OCI-LY3 (cell line): ENCODE measurements at regions not wholly inside any gene's neighbourhood (a gene's known extent, or its start where the extent isn't known, plus 50 kb on each side); places are given as distances from the start of the nearest gene placed in this dataset.

Experiments
- H2AFZ ChIP-seq: fragments of 200-600, 300-600 bp; shearing (Covaris generic); 2 replicates; pipeline ENCODE4 v1.6.0; 2014; ENCODE audit warnings: antibody characterized with exemption, low read depth, low read length
- H3K27ac ChIP-seq: fragments of 200-600, 300-600 bp; sonication (generic); 2 replicates; pipeline ENCODE4 v1.5.1; 2014; ENCODE audit warnings: mild to moderate bottlenecking, low read length, moderate library complexity, mixed read lengths
- H3K27me3 ChIP-seq: fragments of 200-600, 300-600 bp; sonication (generic); 2 replicates; pipeline ENCODE4 v1.6.1; 2014; ENCODE audit warnings: low read depth, low read length, mixed read lengths
- H3K36me3 ChIP-seq: fragments of 200-600, 300-600 bp; sonication (generic); replicated peaks from 2 replicates; pipeline ENCODE3; 2014; ENCODE audit warnings: low read depth, low read length, mixed read lengths
- H3K4me1 ChIP-seq: fragments of 300-600, 200-600 bp; sonication (generic); 2 replicates; pipeline ENCODE4 v1.6.1; 2014; ENCODE audit warnings: low read length, mixed read lengths
- H3K4me2 ChIP-seq: fragments of 200-600, 300-600 bp; sonication (generic); 2 replicates; pipeline ENCODE4 v1.6.1; 2014; ENCODE audit warnings: low read length, mixed read lengths
- H3K4me3 ChIP-seq: fragments of 300-600, 200-600 bp; sonication (generic); 2 replicates; pipeline ENCODE4 v1.5.1; 2014; ENCODE audit warnings: antibody characterized with exemption, mild to moderate bottlenecking, low read length, moderate library complexity
- H3K79me2 ChIP-seq: fragments of 300-600, 200-600 bp; shearing (Covaris generic); 2 replicates; pipeline ENCODE4 v1.6.1; 2014; ENCODE audit warnings: mild to moderate bottlenecking, low read length, mixed read lengths
- H3K9ac ChIP-seq: fragments of 300-600, 200-600 bp; shearing (Covaris generic); 2 replicates; pipeline ENCODE4 v1.6.0; 2014; ENCODE audit warnings: mild to moderate bottlenecking, low read length, moderate library complexity
- H3K9me3 ChIP-seq: fragments of 200-600, 300-600 bp; shearing (Covaris generic); 2 replicates; pipeline ENCODE4 v1.6.1; 2014; ENCODE audit warnings: low read length, mixed read lengths; ENCODE audit not compliant: insufficient read depth
- H4K20me1 ChIP-seq: fragments of 200-600, 300-600 bp; sonication (generic); 2 replicates; pipeline ENCODE4 v1.6.1; 2016; ENCODE audit warnings: low read length, mixed read lengths; ENCODE audit not compliant: insufficient read depth
- EZH2phosphoT487 ChIP-seq: fragments of 200-600 bp; shearing (Covaris generic); IDR thresholded peaks from 2 replicates; pipeline ENCODE4 v1.6.1; 2018; ENCODE audit warnings: antibody characterized with exemption, mixed run types, low read depth
- TF ChIP-seq, protein P1 (sequence below): fragments of 200-600, 300-600 bp; sonication (generic); IDR thresholded peaks from 2 replicates; pipeline ENCODE4 v1.5.1; 2014; ENCODE audit warnings: antibody characterized with exemption, low read length, low read depth

DNA sequence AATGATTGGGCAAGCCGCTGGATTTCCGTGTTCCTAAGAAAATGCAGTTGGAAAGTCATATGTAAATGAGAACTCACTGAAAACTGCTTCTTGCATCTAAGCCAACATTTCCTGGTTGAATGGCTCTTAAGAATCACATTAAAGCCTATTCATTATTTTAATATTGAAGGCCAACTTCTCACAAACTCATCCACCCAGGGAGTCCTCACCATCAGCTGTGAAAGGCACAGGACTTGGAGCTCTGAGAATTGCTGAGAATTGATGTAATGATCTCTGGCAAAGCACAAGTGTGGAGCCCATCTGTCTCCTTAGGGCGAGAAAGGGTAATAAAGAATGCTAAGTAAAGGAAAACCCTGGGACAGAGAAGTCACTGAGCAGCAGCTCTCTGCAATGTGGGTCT is 55.9 kb upstream of the APCDD1 start:
- H3K9me3 ChIP-seq: no peaks in the 10 kb centered on the region
- H3K4me1 ChIP-seq: peaks cover 15% of the 10 kb centered on the region
- no peak overlapping the region for H3K4me2 ChIP-seq
- no peak overlapping the region for H3K9ac ChIP-seq
- no peaks in the 10 kb centered on the region for H4K20me1 ChIP-seq
- H3K79me2 ChIP-seq: no peaks in the 10 kb centered on the region
- H2AFZ ChIP-seq: no peak overlapping the region
- no peak overlapping the region for H3K27ac ChIP-seq
- TF ChIP-seq, protein P1, sequence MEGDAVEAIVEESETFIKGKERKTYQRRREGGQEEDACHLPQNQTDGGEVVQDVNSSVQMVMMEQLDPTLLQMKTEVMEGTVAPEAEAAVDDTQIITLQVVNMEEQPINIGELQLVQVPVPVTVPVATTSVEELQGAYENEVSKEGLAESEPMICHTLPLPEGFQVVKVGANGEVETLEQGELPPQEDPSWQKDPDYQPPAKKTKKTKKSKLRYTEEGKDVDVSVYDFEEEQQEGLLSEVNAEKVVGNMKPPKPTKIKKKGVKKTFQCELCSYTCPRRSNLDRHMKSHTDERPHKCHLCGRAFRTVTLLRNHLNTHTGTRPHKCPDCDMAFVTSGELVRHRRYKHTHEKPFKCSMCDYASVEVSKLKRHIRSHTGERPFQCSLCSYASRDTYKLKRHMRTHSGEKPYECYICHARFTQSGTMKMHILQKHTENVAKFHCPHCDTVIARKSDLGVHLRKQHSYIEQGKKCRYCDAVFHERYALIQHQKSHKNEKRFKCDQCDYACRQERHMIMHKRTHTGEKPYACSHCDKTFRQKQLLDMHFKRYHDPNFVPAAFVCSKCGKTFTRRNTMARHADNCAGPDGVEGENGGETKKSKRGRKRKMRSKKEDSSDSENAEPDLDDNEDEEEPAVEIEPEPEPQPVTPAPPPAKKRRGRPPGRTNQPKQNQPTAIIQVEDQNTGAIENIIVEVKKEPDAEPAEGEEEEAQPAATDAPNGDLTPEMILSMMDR: no peak
- TF ChIP-seq EZH2phosphoT487: no peak
- H3K4me3 ChIP-seq: no peak overlapping the region
- H3K36me3 ChIP-seq: no peaks in the 10 kb centered on the region
- H3K27me3 ChIP-seq: no peaks in the 10 kb centered on the region

DNA sequence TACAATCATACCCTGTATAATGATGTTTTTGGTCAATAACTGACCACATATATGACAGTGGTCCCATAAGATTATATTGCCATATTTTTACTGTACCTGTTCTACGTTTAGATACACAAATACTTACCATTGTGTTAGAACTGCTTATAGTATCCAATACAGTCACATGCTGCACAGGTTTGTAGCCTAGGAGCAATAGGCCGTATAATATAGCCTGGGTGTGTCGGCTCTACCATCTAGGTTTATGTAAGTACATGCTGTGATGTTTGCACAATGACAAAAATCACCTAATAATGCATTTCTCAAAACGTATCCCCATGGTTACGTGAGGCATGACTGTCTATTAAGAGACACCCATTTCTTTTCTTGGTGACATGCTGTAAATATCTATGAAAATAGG is 55.0 kb upstream of the APCDD1 start:
- H3K27me3 ChIP-seq: no peaks in the 10 kb centered on the region
- H3K36me3 ChIP-seq: no peaks in the 10 kb centered on the region
- no peaks in the 10 kb centered on the region for H3K9me3 ChIP-seq
- no peak overlapping the region for H2AFZ ChIP-seq
- H3K4me3 ChIP-seq: no peak overlapping the region
- peaks cover 15% of the 10 kb centered on the region for H3K4me1 ChIP-seq
- no peaks in the 10 kb centered on the region for H4K20me1 ChIP-seq
- no peak overlapping the region for H3K27ac ChIP-seq
- no peak overlapping the region for H3K9ac ChIP-seq
- TF ChIP-seq, protein P1: no peak
- no peak for TF ChIP-seq EZH2phosphoT487
- H3K4me2 ChIP-seq: no peak overlapping the region
- H3K79me2 ChIP-seq: no peaks in the 10 kb centered on the region

DNA sequence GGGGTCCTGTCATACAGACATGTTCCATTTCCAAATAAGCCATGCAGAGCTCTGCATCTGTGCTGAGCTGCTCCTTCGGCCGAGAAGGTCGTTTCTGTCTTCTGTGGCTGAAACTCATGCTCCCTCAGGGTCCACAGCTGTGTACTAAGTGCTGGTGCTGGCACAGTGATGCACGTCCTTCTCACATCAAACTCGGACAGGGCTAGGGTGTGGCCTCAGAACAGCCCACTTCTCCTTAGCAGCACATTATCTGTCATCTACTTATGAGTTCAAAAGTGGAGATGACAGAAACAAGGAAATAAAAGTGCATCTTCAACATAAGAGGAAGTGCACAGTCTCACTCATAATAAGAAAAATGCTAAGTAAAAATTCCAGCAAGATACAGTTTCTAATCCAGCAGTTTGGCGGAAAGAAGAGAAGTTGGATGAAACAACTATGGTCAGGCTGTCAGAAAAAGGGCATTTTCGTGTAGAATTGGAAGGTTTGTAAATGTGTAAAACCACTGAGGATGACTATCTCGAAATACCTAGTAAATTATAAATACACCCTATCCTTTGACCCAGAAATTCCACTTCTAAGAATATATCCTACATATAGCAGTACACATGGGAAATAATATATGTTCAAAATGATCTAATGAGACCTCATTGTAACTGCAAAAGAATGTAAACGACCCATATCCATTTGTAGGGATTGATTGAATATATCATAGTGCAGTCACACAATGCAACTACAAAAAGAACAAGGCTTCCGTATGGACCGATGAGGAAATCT is 53.7 kb upstream of the APCDD1 start:
- no peak overlapping the region for H3K9ac ChIP-seq
- H3K4me1 ChIP-seq: peaks cover 15% of the 10 kb centered on the region
- H3K9me3 ChIP-seq: no peaks in the 10 kb centered on the region
- no peaks in the 10 kb centered on the region for H3K36me3 ChIP-seq
- no peak overlapping the region for H2AFZ ChIP-seq
- TF ChIP-seq, protein P1: no peak
- no peak for TF ChIP-seq EZH2phosphoT487
- H3K27me3 ChIP-seq: no peaks in the 10 kb centered on the region
- no peaks in the 10 kb centered on the region for H4K20me1 ChIP-seq
- H3K79me2 ChIP-seq: no peaks in the 10 kb centered on the region
- H3K4me3 ChIP-seq: peak overlapping the region; percentile 56
- peak overlapping the region; percentile 66 for H3K4me2 ChIP-seq
- no peak overlapping the region for H3K27ac ChIP-seq

DNA sequence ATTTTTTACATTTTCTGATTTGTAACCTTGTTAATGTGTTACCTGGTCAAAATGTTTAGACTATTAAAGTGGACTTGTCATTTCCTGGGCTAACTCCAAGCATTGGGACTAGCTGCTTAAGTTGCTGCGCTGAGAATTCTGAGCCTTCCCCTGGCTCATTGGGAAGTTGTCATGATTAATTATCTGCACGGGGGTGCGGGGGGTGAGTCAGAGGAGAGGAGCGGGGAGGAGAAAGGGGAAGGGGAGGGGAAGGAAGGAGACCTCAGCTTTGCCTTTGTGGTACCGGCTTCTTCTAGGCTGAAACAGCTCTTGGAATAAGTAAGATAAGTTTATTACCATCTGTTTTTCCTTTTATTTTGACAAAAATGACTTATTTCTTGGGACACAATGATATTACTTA is 52.9 kb upstream of the APCDD1 start:
- no peak overlapping the region for H3K4me3 ChIP-seq
- H3K36me3 ChIP-seq: no peaks in the 10 kb centered on the region
- no peak overlapping the region for H3K9ac ChIP-seq
- H3K9me3 ChIP-seq: no peaks in the 10 kb centered on the region
- H3K4me1 ChIP-seq: peaks cover 15% of the 10 kb centered on the region
- no peaks in the 10 kb centered on the region for H3K27me3 ChIP-seq
- no peak overlapping the region for H2AFZ ChIP-seq
- no peak overlapping the region for H3K4me2 ChIP-seq
- TF ChIP-seq, protein P1: no peak
- TF ChIP-seq EZH2phosphoT487: no peak
- no peaks in the 10 kb centered on the region for H4K20me1 ChIP-seq
- H3K27ac ChIP-seq: no peak overlapping the region
- H3K79me2 ChIP-seq: no peaks in the 10 kb centered on the region
